Panc1 (cell line): ENCODE measurements at regions not wholly inside any gene's neighbourhood (a gene's known extent, or its start where the extent isn't known, plus 50 kb on each side); places are given as distances from the start of the nearest gene placed in this dataset.

Source experiments
- ATAC-seq: fragments of 200-7000 bp; cut with Tn5 transposase; 2 replicates; pipeline ENCODE4 v1.9.1; 2020; ENCODE audit warnings: mild to moderate bottlenecking, moderate library complexity
- BruUV-seq: library from RNA; stranded (reverse); fragments of 400-500 nt; replicated peaks from 2 replicates; lab custom pipeline; 2021; lab: Mats Ljungman, UMichigan
- CTCF ChIA-PET: fragments of 300-600 bp; sonication (Branson Sonifier 250); formaldehyde crosslinking; loops from one replicate; lab custom pipeline; 2022; ENCODE audit warnings: antibody characterized with exemption; lab: Charles Lee
- POLR2A ChIA-PET: fragments of 300-600 bp; sonication (Branson Sonifier 250); formaldehyde crosslinking; loops from one replicate; lab custom pipeline; 2022; ENCODE audit warnings: antibody characterized with exemption; lab: Charles Lee
- DNase-seq: peaks from one replicate; pipeline ENCODE4 v3.0.0-alpha.2; 2010; ENCODE audit warnings: low read depth, low spot score
- H3K27ac ChIP-seq: 2 replicates; pipeline ENCODE4 v1.5.1; 2011; ENCODE audit warnings: mild to moderate bottlenecking, low read length, inconsistent platforms
- H3K27me3 ChIP-seq: fragments of 200-500 bp; sonication (Bioruptor generic); 2 replicates; pipeline ENCODE4 v1.6.0; 2014; ENCODE audit warnings: low read length, inconsistent platforms; ENCODE audit not compliant: control insufficient read depth, insufficient read depth
- H3K36me3 ChIP-seq: fragments of 200-500 bp; sonication (Bioruptor generic); 2 replicates; pipeline ENCODE4 v1.5.1; 2014; ENCODE audit warnings: inconsistent platforms, mild to moderate bottlenecking, low read length, moderate library complexity; ENCODE audit not compliant: control insufficient read depth, insufficient read depth
- H3K4me1 ChIP-seq: 2 replicates; pipeline ENCODE4 v1.5.1; 2011; ENCODE audit warnings: inconsistent platforms, mild to moderate bottlenecking, low read length, moderate library complexity; ENCODE audit not compliant: control insufficient read depth, insufficient read depth
- H3K4me3 ChIP-seq, 2 experiments: 2 replicates each; pipeline ENCODE4 v1.5.1; 2011 to 2012; ENCODE audit warnings: low read depth in 2 of 2, low read length in 2 of 2, mild to moderate bottlenecking in 2 of 2, inconsistent platforms in 1 of 2, moderate library complexity in 1 of 2
- H3K9me3 ChIP-seq: fragments of 200-500 bp; sonication (Bioruptor generic); 2 replicates; pipeline ENCODE4 v1.5.1; 2014; ENCODE audit warnings: low read depth, mild to moderate bottlenecking, inconsistent platforms, low read length, moderate library complexity; ENCODE audit not compliant: control insufficient read depth, insufficient read depth
- CTCF ChIP-seq: fragments of 450-650 bp; IDR thresholded peaks from 2 replicates; pipeline ENCODE4 v1.5.1; 2017; ENCODE audit warnings: mild to moderate bottlenecking
- POLR2AphosphoS5 ChIP-seq: IDR thresholded peaks from 2 replicates; pipeline ENCODE4 v1.6.1; 2012; ENCODE audit warnings: mild to moderate bottlenecking, low read depth, low read length, moderate library complexity
- REST ChIP-seq, 2 experiments: IDR thresholded peaks; 2 replicates each; pipeline ENCODE4 v1.6.1; 2011 to 2012; ENCODE audit warnings: low read depth in 2 of 2, control low read depth in 1 of 2, low read length in 1 of 2, mild to moderate bottlenecking in 1 of 2, moderate library complexity in 1 of 2; ENCODE audit not compliant: insufficient read depth in 1 of 2
- SIN3A ChIP-seq: IDR thresholded peaks from 2 replicates; pipeline ENCODE4 v1.6.1; 2012; ENCODE audit warnings: low read depth, mild to moderate bottlenecking, low read length, moderate library complexity, borderline replicate concordance; ENCODE audit not compliant: insufficient read depth
- TCF7L2 ChIP-seq: IDR thresholded peaks from 2 replicates; pipeline ENCODE4 v1.6.1; 2011; ENCODE audit warnings: mild to moderate bottlenecking, low read depth, low read length, inconsistent platforms
- in situ Hi-C: cut with HindIII; loops from 2 replicates; pipeline ENCODE4 v1.10.0; 2016; ENCODE audit warnings: low sequenced_read_pairs, low pct_unique_long_range_greater_than_20kb
- intact Hi-C: fragments of 100-400 bp; cut with micrococcal nuclease; formaldehyde crosslinking; loops from one replicate; pipeline ENCODE4 v1.10.0; 2022; ENCODE audit not compliant: unreplicated experiment

DNA sequence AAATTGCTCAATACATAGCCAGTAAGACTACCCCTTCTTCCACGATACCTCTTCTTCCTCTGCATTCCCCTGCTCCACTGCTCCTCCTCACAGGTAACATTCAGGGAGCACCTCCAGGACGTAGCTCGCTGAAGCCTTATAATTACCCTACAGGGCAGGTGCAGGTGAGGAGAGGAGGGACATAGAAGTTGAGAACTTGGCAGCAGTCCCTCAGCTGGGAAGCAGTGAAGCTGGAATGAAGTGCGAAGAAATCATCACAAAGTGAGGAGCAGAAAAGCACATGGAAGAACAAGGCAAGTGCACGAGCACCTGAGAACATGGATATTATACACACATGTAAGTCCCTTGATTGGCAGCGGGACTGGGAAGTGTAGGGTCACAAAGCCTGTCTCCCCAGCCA lies 118.2 kb downstream of the HSD17B3 start:
- intact Hi-C loops: no loop called here
- POLR2A ChIA-PET: no interaction called here
- H3K36me3 ChIP-seq: no peaks in the 10 kb centered on the region
- no peaks in the 10 kb centered on the region for H3K27me3 ChIP-seq
- in situ Hi-C loops: no loop called here
- TF ChIP-seq CTCF: no peak
- no peak for TF ChIP-seq REST (IDR thresholded peaks at IDR 0.05; ENCODE audit: insufficient read depth in 1 of 2, low read depth in 2 of 2, low read length in 1 of 2)
- TF ChIP-seq POLR2AphosphoS5: no peak
- TF ChIP-seq SIN3A: no peak
- no peak for TF ChIP-seq TCF7L2
- ATAC-seq (no peak), DNase-seq (no peak)
- CTCF ChIA-PET: interaction anchor here (0.5 kb wide), 1 partner anchor 119 kb away, joined by 3 read pairs; no protein-coding TSS in a partner anchor
- no peak overlapping the region for H3K27ac ChIP-seq
- H3K9me3 ChIP-seq: no peaks in the 10 kb centered on the region
- H3K4me3 ChIP-seq: no peak overlapping the region
- BruUV-seq: no TSS peak
- no peaks in the 10 kb centered on the region for H3K4me1 ChIP-seq

DNA sequence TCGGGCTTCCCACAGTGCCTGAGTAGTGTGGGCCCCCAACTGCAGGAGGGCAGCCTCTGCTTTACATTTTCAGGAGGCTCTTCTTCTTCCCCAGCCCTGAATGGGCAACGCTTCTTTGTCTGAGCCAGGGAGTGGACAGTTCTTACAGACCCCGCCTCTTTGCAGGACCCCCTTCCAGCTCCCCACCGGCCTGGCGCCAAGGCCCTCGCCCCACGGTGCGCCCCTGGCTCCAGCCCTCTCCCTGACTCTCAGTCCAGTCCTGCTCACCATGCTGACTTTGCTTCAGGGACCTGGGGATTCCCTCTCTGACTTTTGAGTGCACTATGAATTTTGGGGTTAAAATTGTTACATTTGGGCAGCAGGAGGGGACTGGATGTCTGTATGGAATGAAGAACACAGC lies 123.8 kb downstream of the HSD17B3 start:
- Histone ChIP-seq H3K4me3 (no peak overlapping the region), H3K9me3 (no peaks in the 10 kb centered on the region), H3K36me3 (no peaks in the 10 kb centered on the region), H3K4me1 (no peaks in the 10 kb centered on the region), H3K27ac (no peak overlapping the region), H3K27me3 (peaks cover 6% of the 10 kb centered on the region)
- no TSS peak for BruUV-seq
- TF ChIP-seq REST (IDR thresholded peaks at IDR 0.05; ENCODE audit: insufficient read depth in 1 of 2, low read depth in 2 of 2, low read length in 1 of 2) (no peak), TCF7L2 (no peak), POLR2AphosphoS5 (no peak), CTCF (no peak), SIN3A (no peak)
- ChIA-PET CTCF (no interaction called here), POLR2A (no interaction called here)
- in situ Hi-C loops (no loop called here), intact Hi-C loops (no loop called here)
- no peak for DNase-seq
- no peak for ATAC-seq
